HS-27A (cell line): ENCODE measurements at regions not wholly inside any gene's neighbourhood (a gene's known extent, or its start where the extent isn't known, plus 50 kb on each side); places are given as distances from the start of the nearest gene placed in this dataset.
"Not testable (repeated sequence)": the region's sequence is repeated elsewhere in the genome, so short reads cannot be mapped to it uniquely, and the experiment has no call there.

Experiments
- DNase-seq: peaks from one replicate; pipeline ENCODE4 v3.0.0-alpha.2; 2012; ENCODE audit warnings: low read depth, missing footprints

DNA sequence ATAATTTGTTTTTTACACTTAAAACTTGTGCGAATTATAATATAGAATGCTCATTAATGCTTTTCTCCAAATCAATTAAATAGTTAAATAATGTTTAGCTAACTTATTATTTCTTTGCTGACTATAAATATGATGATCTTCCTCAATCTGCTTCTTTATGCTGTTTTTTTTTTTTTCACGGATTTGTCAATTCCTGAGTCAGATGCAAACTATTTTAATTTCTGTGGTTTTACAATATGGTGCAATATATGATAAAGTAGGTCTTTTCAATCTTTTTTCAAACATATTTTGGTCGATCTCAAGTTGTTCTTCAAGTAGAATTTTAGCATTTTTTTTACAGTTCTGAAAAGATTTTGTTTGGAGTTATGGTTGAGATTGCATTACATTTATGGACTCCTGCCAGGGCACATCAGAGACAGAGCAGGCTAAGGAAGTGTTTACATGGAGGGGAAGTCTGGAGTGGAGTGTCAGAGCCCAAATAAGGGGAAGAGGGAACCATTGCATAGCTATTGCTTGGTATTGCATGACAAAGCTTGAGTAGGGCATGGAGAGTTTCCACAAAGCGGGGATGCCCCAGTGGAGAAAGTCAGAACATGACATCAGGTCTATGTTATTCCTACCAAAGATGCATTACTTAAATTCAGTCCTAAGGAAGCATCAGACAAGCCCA is 204.4 kb downstream of the OTUD1 start:
- DNase-seq = no peak

DNA sequence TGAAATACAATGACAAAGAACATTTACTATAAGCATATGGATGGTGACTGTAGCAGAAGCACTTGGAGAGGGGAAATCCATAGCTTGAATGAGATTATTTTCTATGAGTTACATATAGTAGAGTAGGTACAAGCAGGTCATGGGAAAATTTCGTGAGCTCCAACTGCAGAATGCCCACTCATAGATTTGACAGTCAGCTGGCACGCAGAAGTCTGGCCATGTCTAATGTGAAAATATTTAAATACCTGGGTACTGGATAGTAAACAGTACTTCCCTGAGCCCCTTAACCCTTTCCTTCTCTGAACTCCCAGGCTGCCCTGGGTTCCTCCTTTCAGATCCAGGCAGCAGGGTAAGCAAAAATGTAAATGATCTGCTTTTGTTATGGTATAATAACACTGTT is 209.7 kb downstream of the OTUD1 start:
- no peak for DNase-seq

DNA sequence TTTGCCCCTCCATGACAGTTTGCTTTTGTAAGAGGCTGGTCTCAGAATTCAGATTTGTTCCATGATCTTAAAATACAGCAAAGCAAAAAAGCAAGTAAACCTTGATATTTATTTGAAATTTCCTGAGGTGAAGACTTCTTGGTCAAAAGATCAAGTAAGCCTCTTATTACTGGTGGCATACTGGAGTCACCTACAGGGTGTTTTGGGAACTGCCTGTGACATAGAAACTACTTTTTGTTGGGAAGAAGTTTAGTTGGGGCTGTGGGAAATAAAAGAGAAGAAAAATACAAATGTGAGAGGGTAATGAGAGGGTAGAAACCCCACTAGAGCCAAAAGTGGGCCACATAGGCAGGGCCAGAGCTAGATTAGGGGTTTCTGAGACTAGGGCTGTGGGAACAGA is 217.9 kb downstream of the OTUD1 start:
- DNase-seq = no peak

DNA sequence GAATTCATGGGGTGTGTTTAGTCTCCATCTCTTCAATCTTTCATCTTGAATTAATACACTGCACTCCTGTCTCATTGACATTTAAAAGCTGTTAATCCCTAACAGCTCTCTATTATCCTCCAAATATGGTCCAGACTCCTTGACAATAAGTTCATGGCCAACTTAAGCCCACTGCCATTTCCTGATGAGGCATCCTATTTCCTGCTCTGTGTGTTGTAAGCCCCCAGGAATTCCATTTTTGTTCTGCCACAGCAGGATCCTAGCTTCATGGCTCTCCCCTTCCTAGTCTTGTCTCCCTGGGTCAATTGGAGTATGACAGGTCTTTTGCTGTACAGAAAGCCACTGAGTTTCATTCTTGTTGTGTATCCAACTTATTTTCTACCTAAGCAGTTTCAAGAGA is 218.8 kb downstream of the OTUD1 start:
- no peak for DNase-seq

DNA sequence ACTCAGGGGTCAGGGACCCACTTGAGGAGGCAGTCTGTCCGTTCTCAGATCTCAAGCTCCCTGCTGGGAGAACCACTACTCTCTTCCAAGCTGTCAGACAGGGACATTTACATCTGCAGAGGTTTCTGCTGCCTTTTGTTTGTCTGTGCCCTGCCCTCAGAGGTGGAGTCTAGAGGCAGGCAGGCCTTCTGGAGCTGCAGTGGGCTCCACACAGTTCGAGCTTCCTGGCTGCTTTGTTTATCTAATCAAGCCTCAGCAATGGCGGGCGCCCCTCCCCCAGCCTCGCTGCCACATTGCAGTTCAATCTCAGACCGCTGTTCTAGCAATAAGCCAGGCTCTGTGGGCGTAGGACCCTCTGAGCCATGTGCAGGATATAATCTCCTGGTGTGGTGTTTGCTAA is 233.0 kb downstream of the OTUD1 start:
- not testable (repeated sequence) for DNase-seq

DNA sequence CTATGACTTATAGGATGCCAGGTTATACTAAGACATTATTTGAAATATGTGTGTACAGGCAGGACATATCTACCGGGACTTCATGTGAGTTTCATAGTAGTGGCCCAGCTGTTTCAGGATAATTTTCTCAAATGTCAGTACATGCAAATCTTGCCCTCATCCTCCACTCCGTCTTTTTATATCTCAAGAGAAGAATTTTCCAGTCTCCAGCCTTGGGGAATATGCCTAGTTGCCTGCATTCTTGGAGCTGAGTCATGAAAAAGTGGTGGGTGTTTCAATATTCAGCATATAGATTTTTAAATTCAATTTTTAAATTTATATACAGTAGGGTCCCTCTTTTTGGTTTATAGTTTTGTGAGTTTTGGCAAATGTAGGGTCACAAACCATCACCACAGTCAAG is 236.7 kb downstream of the OTUD1 start:
- DNase-seq = no peak

DNA sequence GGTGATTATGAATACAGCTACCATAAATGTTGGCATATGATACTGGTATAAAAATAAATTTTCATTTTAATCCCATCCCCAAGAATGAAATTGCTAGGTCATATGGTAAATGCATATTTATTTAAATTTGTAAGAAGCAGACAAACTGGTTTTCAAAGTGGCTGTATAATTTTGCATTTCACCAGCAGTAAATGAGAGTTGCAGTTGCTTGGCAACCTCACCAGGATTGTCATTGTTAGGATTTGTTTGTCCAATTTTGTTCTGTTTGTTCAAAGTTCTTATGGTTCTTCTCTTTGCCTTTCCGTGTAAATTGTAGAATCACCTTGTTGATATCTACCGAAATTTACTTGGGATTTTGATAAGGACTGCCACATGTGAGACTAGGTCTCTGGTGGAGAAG is 237.4 kb downstream of the OTUD1 start:
- DNase-seq = no peak

DNA sequence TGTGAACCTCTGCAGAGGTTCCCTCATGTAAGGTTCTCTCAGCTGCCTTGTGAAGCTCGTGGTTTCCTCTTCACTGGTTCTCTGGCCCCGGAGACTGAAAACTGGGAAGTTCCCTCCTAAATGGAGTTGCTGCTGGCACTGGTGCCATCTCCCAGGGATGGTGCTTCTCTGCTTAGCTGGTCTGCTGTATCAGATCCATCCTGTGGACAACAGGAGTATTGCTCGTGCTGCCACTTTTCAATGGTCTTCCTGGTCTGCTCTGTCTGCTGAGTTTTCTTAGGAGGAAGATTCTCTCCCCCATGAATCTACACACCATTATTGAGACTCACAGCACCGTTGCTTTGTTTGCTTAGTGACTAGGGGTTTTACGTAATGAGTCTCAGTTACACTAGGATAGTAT is 247.8 kb downstream of the OTUD1 start:
- no peak for DNase-seq

DNA sequence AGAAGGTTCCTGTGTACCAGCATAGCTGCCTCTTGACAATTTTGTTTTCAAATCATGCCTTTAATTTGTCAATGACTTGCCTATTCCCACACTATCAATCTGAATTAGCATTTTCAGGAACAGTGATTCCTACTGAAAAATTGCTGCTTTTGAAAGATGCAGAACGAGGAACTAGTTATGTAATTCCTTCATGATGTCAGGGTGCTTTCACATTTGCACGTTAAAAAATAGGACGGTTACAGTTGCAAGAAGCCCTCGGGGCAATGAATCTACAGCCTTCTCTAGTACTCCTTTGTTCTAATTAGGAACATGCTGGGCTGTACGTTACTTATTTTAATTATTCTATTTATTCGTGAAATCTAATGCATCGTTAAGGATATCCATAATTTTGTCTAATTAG is 253.9 kb downstream of the OTUD1 start:
- DNase-seq = no peak

DNA sequence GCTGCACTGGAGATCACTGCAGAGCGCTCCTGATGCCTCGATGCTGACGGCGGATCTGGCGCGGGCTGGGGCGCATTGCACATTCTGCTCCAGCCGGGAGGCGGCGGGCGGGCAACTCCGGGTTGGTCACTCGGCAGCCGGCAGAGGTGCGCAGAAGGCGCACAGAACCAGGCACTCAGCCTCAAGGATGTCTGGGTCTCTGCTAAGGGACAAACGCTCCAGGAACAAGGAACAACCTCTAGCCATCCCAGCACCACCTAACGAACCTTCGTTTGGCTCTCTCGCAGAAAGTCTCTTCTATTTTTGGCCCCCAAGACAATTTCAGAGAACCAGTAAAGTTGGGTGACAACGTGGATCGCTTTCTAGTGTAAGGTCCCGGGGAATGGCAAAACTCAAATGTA is 254.6 kb downstream of the OTUD1 start:
- DNase-seq = no peak

DNA sequence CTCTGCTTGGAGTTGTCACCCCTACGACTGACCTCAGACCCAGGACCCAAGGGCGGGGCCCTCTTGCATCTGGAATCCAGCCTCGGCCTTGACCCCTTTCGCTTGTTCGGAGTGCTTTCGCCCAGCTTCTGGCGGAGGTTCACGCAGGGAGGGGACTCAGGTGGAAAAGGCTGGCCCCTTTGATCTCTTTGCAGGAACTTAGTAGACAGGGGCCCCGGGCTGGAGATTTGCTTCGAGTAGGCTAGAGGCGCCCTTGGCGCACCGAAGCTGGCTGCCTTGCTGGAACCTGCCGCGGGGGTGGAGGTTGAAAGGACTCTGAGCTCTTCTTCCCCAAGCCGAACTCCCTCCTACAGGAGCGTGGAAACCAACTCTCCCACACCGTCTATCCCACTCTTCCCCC is 255.1 kb downstream of the OTUD1 start:
- no peak for DNase-seq

DNA sequence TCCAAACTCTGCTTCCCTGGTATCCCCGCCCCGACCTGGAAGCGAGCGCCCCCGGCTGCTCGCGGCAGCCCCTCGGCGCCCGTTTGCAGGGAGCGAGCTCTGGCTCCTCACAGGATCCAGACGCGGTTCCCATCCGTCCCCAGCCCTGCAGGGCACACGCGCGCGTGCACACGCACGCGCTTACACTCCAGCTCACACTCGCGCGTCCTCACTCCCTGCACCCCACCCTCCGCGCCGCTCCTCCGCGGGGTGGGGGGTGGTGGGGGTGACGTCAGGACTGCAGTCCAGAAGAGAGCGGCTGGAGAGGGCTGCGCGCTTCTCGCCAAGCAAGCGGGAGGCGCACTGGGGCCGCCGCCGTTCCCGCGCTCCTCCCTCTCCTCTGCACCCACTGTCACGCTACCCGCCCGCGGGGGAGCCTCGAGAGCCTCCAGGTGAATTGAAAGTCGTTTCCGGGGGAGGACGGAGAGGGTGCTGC is 255.6 kb downstream of the OTUD1 start:
- no peak for DNase-seq

DNA sequence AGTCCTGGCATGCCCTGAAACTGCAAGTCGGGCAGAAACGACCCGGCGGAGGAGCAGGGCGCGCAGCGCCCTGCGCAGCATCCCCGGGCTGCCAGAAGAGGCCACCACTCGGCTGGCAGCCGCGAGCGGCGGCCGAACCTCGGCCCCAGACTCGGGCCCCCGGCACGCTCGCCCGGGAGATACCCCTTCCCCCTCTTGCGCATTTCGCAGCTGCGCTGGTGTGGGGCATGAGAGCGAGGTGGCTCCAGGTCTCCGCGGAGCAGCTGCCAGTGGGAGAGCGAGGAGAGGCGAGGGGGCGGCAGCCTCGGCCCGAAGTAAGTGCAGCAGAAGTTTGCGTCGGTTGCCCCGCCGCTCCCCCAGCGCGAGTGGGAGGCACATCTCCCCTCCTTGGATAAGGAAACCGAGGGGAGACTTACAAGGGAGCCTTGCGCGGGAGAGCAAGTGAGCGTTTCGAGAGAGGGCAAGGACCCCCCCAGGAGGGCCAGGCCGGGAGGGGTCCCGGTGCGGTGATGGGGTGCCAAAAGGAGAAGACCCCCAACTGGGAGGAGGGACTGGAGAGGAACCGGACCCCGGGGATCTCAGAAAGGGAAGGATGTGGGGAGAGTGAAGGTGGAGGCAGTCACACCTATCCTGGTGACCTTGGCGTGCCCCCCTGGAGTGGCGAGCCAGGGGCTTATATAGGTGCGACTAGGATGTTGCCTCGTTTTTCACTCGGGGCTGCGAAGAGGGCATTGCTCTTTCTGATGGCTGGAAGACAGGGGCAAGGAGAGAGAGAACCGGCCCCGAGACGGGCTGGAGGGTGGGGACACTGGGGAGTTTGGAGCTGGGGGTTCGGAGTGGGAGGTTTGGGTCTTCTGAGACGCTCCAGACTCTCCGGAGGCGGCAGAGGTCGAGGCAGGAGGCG is 256.3 kb downstream of the OTUD1 start:
- DNase-seq = no peak

DNA sequence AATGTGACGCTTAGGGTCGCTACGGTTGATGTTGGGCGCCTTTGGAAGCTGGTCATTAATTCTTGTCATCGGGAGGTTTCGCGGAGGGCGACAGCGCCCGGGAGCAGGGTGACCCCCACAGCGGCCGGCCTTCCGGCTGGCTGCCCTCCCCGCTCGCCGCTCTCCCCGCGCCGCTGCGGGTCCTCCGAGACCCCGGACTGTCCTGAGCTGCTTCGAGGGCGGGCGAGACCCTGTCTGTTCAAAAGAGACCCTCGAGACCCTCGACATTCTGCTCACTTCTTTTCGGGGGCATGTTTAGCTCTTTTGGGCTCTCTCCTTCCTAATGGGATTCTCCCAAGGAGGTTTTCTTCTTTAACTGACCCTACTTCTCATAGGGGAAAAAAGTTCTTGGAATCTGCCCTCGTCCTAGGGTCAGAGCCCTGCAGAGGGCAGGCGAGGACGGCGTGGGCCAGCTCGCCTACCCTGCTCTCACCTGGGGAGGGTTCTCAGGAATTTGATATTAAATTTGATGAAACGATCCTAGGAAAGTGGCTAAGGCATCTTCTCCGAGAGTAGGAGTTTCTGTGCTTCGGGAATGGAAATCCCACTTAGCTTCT is 257.0 kb downstream of the OTUD1 start:
- DNase-seq = no peak

DNA sequence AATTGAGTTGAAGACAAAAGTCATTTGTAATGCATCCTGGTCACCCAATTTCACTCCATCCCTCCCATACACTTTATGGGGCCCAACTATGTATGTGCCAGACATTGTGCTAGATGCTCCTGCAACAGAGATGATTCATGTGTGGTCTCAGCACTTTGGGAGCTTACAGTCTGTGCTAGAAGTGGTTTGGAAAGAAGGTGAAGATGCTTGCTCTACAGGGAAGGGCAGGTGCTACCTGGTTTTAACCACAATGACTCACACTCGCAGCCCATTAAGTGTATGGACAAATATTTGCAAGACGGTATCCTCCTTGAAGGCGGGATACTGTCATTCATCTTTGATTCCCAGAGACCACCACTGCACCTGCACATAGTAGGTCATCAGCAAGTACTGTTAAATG is 257.6 kb downstream of the OTUD1 start:
- no peak for DNase-seq

DNA sequence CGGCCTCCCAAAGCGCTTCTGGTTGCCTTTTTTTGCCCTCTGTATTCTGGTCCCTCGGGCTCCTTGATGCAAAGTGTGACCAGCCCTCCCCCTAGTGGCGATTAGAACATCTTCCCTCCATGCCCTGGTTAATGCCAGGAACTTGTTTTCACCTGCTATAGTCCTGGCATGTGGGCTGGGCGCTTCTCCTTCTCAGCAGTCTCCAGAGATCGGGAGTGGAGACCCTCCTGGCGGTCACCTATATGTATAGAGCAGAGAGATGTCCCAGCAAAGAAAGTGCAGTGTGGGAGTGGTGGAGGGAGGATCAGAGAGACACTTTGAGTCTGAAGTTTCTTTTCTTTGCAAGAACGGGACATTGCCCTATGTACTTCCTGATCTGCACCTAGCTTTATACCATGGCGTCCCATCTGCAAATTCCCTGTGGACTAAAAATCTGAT is 264.1 kb downstream of the OTUD1 start:
- peak; percentile 4 for DNase-seq

DNA sequence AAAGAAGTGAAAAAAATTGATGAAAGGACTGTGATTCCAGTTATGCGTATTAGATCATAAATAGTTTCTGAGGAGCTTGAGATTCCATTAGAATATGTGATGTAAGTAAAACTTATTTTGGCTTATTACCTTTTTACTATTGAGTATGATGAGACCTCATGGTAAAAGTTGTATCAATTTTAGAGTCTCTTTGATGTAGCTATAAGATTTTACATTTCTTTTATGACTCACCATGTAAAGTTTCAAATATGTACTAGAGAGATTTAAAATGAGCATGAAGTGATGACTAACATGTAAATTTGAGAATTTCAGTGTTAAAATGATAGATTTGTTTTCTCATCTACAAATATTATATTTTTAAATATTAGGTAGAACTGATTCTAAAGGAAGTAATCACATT is 276.5 kb downstream of the OTUD1 start:
- DNase-seq = no peak

DNA sequence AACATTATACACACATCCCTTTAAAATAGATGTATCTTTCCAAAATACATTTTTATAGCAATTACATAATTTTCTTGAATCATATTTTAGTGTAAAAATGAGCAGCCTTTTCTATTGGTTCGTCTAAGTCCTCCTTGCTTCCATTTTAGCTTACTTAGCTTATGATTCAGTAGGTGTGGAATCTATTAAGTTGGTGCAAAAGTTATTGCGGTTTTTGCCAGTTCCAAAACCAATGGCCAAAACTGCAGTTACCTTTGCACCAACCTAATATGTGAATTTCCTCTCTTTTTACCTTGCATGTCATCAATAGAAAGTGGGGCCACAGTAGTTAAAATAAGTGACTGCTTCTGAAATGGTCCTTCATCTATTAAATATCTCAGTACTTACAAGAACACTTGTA is 279.0 kb downstream of the OTUD1 start:
- DNase-seq = no peak

DNA sequence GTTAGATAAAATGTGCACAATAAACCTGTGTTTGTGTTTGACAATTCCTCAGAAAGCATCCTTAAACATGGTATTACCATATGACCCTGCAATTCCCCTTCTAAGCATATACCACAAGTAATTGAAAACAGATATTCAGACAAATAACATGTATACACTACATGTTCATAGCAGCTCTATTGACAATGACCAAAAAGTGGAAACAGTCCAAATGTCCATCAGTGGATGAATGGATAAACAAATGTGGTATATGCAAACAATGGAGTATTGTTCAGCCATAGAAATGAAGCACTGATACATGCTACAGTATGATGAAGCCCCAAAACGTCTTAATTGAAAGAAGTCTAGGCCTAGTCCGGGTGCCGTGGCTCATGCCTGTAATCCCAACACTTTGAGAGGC is 280.1 kb downstream of the OTUD1 start:
- no peak for DNase-seq

DNA sequence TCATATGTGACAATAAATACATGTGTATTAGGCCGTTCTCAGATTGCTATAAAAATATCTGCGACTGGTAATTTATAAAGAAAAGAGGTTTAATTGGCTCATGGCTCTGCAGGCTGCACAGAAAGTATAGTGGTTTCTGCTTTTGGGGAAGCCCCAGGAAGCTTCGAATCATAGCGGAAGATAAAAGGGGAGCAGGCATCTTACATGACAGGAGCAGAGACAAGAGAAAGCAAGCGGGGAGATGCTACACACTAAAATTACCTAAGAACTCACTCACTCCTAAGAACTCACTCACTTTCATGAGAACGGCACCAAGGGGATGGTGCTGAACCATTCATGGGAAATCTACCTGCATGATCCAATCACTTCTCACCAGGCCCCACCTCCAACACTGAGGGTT is 284.9 kb downstream of the OTUD1 start:
- DNase-seq = no peak

DNA sequence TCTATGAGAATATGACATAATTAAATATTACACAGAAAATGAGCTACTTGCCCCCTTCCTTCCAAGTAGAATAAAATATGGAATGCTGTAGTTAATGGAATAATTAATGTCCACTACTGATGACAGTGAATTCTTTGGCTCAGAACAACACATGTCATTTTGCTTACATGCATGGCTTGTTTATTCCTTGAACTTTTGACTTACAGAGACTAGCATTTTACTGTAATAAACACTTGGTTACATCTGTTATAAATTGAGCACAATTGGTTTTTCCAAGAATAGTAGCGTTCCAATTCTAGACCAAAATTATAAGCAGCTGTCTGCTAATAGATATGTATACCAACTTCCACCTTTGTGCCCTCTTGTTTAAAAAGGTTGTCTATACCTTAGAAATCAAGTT is 286.7 kb downstream of the OTUD1 start:
- no peak for DNase-seq

DNA sequence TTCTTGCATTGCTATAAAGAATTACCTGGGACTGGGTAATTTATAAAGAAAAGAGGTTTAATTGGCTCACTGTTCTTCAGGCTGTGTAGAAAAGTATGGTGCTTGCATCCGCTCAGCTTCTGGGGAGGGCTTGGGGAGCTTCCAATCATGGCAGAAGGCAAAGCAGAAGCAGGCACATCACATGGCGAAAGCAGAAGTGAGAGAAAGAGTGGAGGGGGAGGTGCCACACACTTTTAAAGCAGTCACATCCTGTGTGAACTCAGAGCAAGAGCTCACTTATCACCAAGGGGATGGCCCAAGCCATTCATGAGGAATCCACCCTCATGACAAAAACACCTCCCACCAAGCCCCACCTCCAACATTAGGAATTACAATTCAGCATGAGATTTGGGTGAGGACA is 303.5 kb downstream of the OTUD1 start:
- DNase-seq = no peak

DNA sequence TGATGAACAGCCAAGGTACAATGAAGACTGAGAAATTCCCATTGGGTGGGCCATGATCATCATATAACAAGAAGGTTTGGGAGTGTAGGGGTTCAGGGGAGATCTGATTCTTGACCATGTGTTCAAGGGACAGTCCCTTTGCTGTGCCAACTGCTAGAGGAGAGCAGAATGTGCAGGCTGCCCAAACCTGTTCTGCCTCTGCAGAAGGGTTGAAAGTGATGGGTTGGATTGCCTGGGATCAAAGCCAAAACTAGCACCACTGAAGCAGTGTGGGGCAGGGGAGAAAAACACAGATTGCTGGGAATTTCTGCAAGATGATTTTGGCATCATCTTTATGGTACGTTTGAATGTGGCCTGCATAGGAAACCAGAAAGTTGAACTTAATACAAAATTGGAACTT is 303.9 kb downstream of the OTUD1 start:
- no peak for DNase-seq
